Gastrocnemius medialis (tissue), 4 donors: ENCODE measurements at regions not wholly inside any gene's neighbourhood (a gene's known extent, or its start where the extent isn't known, plus 50 kb on each side); places are given as distances from the start of the nearest gene placed in this dataset.

Source experiments
- POLR2A ChIP-seq, 2 donors: fragments of 450-650 bp; IDR thresholded peaks; one replicate each; pipeline ENCODE4 v1.6.1; 2017; ENCODE audit warnings: antibody characterized with exemption in 2 of 2, mild to moderate bottlenecking in 2 of 2, moderate library complexity in 2 of 2
- TF ChIP-seq, protein P1 (sequence below), 5 experiments: fragments of 450-650 bp in 3 of 5; fragments of 200-600 bp in 2 of 5; sonication (generic) in 2 of 5; IDR thresholded peaks in 4 of 5; conservative IDR thresholded peaks in 1 of 5; 1 replicate in 4 of 5; 2 replicates in 1 of 5; pipeline ENCODE4 v1.5.1; 2016 to 2019; ENCODE audit warnings: antibody characterized with exemption in 5 of 5, mild to moderate bottlenecking in 3 of 5, moderate library complexity in 3 of 5

DNA sequence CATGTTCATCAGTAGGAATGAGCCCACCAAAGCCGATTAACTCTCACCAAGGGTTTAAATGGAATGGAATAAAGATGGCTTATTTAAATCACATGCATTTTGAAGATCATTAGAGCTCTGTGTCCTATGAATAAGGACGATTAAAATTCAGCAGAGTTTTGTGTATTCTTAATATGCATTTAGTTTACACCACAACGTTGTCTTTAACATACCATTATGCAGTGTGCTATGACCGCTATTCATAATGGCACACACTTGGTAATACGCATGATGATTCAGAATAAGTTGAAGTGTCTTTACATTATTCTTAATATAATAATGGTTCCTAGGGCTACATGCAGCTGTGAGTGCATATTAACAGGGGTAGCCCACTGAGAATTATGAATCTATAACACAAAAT lies 190.7 kb downstream of the PTBP2 start:
- TF ChIP-seq, protein P1, sequence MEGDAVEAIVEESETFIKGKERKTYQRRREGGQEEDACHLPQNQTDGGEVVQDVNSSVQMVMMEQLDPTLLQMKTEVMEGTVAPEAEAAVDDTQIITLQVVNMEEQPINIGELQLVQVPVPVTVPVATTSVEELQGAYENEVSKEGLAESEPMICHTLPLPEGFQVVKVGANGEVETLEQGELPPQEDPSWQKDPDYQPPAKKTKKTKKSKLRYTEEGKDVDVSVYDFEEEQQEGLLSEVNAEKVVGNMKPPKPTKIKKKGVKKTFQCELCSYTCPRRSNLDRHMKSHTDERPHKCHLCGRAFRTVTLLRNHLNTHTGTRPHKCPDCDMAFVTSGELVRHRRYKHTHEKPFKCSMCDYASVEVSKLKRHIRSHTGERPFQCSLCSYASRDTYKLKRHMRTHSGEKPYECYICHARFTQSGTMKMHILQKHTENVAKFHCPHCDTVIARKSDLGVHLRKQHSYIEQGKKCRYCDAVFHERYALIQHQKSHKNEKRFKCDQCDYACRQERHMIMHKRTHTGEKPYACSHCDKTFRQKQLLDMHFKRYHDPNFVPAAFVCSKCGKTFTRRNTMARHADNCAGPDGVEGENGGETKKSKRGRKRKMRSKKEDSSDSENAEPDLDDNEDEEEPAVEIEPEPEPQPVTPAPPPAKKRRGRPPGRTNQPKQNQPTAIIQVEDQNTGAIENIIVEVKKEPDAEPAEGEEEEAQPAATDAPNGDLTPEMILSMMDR (IDR thresholded peaks at IDR 0.05 in 4 of 5, conservative IDR thresholded peaks at IDR 0.05 in 1 of 5): no peak
- no peak for TF ChIP-seq POLR2A (IDR thresholded peaks at IDR 0.05)
